ENCODE measurements at regions not wholly inside any gene's neighbourhood (a gene's known extent, or its start where the extent isn't known, plus 50 kb on each side); places are given as distances from the start of the nearest gene placed in this dataset.

DNA sequence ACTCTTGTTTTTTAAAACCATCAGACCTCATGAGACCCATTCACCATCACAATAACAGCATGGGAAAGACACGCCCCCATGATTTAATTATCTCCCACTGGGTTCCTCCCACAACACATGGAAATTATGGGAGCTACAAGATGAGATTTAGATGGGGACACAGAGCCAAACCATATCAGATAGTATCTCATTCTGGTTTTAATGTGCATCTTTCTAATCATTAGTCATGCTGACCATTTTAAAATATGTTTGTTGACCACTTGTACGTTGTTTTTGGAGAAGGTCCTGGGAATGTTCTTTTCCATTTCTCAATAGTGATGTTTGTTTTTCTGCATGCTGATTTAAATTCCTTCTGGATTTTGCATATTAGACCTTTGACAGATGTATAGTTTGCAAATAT, 119.0 kb downstream of the RTL3 start:
- Histone ChIP-seq H3K27me3 (no peaks in the 10 kb centered on the region), H3K27ac (no peak overlapping the region), H3K4me1 (no peaks in the 10 kb centered on the region), H3K36me3 (no peaks in the 10 kb centered on the region), H3K9me3 (peaks cover 0 to 9% (median 3%) of the 10 kb centered on the region in 4 donors), H3K4me3 (no peak overlapping the region)
- 64 to 70% methylated on average over 2 of the region's 2 CpGs for WGBS, 2 donors
- TF ChIP-seq POLR2A (IDR thresholded peaks at IDR 0.05), result no peak
- no peak for TF ChIP-seq EP300 (IDR thresholded peaks at IDR 0.05)
- TF ChIP-seq, protein P1, sequence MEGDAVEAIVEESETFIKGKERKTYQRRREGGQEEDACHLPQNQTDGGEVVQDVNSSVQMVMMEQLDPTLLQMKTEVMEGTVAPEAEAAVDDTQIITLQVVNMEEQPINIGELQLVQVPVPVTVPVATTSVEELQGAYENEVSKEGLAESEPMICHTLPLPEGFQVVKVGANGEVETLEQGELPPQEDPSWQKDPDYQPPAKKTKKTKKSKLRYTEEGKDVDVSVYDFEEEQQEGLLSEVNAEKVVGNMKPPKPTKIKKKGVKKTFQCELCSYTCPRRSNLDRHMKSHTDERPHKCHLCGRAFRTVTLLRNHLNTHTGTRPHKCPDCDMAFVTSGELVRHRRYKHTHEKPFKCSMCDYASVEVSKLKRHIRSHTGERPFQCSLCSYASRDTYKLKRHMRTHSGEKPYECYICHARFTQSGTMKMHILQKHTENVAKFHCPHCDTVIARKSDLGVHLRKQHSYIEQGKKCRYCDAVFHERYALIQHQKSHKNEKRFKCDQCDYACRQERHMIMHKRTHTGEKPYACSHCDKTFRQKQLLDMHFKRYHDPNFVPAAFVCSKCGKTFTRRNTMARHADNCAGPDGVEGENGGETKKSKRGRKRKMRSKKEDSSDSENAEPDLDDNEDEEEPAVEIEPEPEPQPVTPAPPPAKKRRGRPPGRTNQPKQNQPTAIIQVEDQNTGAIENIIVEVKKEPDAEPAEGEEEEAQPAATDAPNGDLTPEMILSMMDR (IDR thresholded peaks at IDR 0.05), result no peak
- DNase-seq (ENCODE audit: low spot score in 2 of 2), result no peak

DNA sequence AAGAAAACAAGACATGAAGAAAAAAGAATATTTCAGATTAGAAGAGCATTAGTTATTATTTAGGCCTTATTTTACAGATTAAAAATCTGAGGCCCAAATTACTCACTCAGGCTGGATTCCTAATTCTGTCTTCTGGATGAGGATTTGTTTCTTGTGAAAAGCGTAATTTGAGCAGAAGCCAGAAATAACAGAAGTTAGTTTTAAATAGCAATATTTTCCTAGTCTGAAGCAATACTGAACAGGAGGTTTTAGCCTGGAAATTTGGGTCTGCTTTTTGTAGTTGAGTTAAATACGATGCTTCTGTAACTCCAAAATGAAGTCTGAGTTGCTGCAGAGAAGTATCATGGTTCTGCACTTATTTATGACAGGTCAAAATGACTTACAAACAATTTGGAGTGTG, 124.9 kb downstream of the RTL3 start:
- no peak for DNase-seq (ENCODE audit: low spot score in 2 of 2)
- no peak for TF ChIP-seq POLR2A (IDR thresholded peaks at IDR 0.05)
- TF ChIP-seq EP300 (IDR thresholded peaks at IDR 0.05), result no peak
- TF ChIP-seq, protein P1 (IDR thresholded peaks at IDR 0.05), result no peak
- 64 to 69% methylated on average over 2 of the region's 2 CpGs for WGBS, 2 donors
- Histone ChIP-seq H3K4me1 (no peaks in the 10 kb centered on the region), H3K27ac (no peak overlapping the region), H3K27me3 (no peaks in the 10 kb centered on the region), H3K9me3 (no peaks in the 10 kb centered on the region), H3K4me3 (no peak overlapping the region), H3K36me3 (no peaks in the 10 kb centered on the region)

DNA sequence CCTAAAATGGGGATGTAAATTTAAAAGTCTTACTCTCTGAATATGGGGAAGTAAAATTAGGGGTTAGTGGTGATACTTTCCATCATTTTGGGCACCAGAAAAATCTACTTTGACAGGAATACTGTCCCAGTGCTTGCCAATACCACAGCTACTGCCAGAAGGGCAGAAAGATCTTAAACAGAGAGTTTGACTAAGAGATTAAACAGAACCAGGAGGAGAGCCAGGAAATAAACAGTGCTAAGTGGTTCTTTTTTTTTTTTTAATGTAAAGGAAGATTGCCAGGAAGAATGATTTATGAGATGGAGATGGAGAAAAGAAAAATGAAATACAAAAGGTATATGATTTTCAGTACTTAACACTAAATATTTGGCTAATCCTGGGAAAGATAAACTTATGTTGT, 126.8 kb downstream of the RTL3 start:
- H3K4me1 ChIP-seq, result no peaks in the 10 kb centered on the region
- no peaks in the 10 kb centered on the region for H3K9me3 ChIP-seq
- TF ChIP-seq EP300 (IDR thresholded peaks at IDR 0.05) (no peak), POLR2A (IDR thresholded peaks at IDR 0.05) (no peak)
- TF ChIP-seq, protein P1 (IDR thresholded peaks at IDR 0.05), result no peak
- no peak for DNase-seq (ENCODE audit: low spot score in 2 of 2)
- no peak overlapping the region for H3K27ac ChIP-seq
- H3K27me3 ChIP-seq, result no peaks in the 10 kb centered on the region
- H3K36me3 ChIP-seq, result no peaks in the 10 kb centered on the region
- no peak overlapping the region for H3K4me3 ChIP-seq

DNA sequence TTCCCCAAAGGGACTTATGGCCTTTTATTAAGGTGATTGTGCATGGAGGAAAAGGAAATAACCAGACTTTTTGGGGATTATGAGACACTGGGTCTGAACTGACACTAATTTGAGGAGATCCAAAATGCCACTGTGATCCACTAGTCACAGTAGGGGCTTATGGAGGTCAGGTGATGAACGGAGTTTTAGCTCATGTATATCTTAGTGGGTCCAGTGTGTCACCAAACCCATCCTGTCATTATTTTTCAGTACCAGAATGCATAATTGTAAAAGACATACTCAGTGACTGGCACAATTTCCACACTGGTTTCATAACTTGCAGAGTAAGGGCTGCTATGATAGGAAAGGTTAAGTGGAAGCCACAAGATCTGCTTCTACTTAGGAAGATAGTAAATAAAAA, 131.3 kb downstream of the RTL3 start:
- 70 to 83% methylated on average over 1 of the region's 1 CpG for WGBS, 2 donors
- Histone ChIP-seq H3K36me3 (no peaks in the 10 kb centered on the region), H3K4me1 (no peaks in the 10 kb centered on the region), H3K9me3 (no peaks in the 10 kb centered on the region), H3K27me3 (no peaks in the 10 kb centered on the region), H3K4me3 (no peak overlapping the region), H3K27ac (no peak overlapping the region)
- no peak for DNase-seq (ENCODE audit: low spot score in 2 of 2)
- TF ChIP-seq EP300 (IDR thresholded peaks at IDR 0.05) (no peak), POLR2A (IDR thresholded peaks at IDR 0.05) (no peak)
- TF ChIP-seq, protein P1 (IDR thresholded peaks at IDR 0.05), result no peak

DNA sequence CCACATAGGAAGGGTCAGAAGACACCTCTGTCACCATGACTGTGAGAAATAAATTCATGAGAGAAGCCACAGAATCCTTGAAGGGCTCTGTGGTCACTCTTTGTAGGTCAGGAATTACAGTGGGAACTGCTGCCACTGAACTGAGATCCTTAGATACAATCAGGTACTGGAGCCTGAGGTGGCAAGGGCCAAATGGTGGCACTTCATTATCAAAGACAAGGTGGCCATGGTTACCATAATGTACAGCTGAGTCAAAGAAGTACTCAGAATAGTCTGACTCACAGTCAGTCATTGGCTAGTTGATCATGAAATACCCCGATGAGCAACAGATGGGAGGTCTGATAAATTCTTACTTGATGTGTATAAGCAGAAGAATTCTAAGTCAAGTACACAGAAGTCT, 131.9 kb downstream of the RTL3 start:
- Histone ChIP-seq H3K36me3 (no peaks in the 10 kb centered on the region), H3K27ac (no peak overlapping the region), H3K27me3 (no peaks in the 10 kb centered on the region), H3K9me3 (no peaks in the 10 kb centered on the region), H3K4me3 (no peak overlapping the region), H3K4me1 (no peaks in the 10 kb centered on the region)
- TF ChIP-seq POLR2A (IDR thresholded peaks at IDR 0.05), result no peak
- TF ChIP-seq, protein P1 (IDR thresholded peaks at IDR 0.05), result no peak
- TF ChIP-seq EP300 (IDR thresholded peaks at IDR 0.05), result no peak
- no peak for DNase-seq (ENCODE audit: low spot score in 2 of 2)
- 81 to 83% methylated on average over 1 of the region's 1 CpG for WGBS, 2 donors
